K562 (cell line): ENCODE measurements at regions not wholly inside any gene's neighbourhood (a gene's known extent, or its start where the extent isn't known, plus 50 kb on each side); places are given as distances from the start of the nearest gene placed in this dataset.

Experiments used
- ESRRA ChIP-seq: fragments of 450-650 bp; IDR thresholded peaks from 2 replicates; pipeline ENCODE4 v1.6.1; 2014; ENCODE audit warnings: low read depth, mild to moderate bottlenecking, moderate library complexity, borderline replicate concordance
- HCFC1 ChIP-seq: IDR thresholded peaks from 2 replicates; pipeline ENCODE4 v1.6.1; 2012; ENCODE audit warnings: low read depth, low read length, improper control_type of control experiment
- MEF2A ChIP-seq: IDR thresholded peaks from 2 replicates; pipeline ENCODE4 v1.6.1; 2011; ENCODE audit warnings: low read depth, mild to moderate bottlenecking, low read length, moderate library complexity; ENCODE audit not compliant: control insufficient read depth
- NCOA1 ChIP-seq: fragments of 450-650 bp; IDR thresholded peaks from 2 replicates; pipeline ENCODE4 v1.6.1; 2016; ENCODE audit warnings: low read depth
- NCOA6 ChIP-seq: fragments of 450-650 bp; IDR thresholded peaks from 2 replicates; pipeline ENCODE4 v1.6.1; 2017; ENCODE audit warnings: mild to moderate bottlenecking
- RB1 ChIP-seq: fragments of 450-650 bp; IDR thresholded peaks from 2 replicates; pipeline ENCODE4 v1.6.1; 2017; ENCODE audit warnings: low read depth, mild to moderate bottlenecking
- RBM25 ChIP-seq: fragments of 200-400 bp; formaldehyde crosslinking; IDR thresholded peaks from 2 replicates; pipeline ENCODE4 v1.6.1; 2018; ENCODE audit warnings: low read length, low read depth, moderate library complexity; ENCODE audit not compliant: severe bottlenecking
- STAT5B ChIP-seq: fragments of 250-450 bp; sonication (Bioruptor Pico); IDR thresholded peaks from 2 replicates; pipeline ENCODE4 v1.8.0; 2021; ENCODE audit warnings: mild to moderate bottlenecking, inconsistent platforms
- TAL1 ChIP-seq: fragments of 450-650 bp; IDR thresholded peaks from 2 replicates; pipeline ENCODE4 v1.6.1; 2016; ENCODE audit warnings: mild to moderate bottlenecking
- TFAM ChIP-seq: fragments of 250-450 bp; sonication (Bioruptor Pico); conservative IDR thresholded peaks from 2 replicates; pipeline ENCODE4 v1.5.0; 2021; ENCODE audit warnings: mild to moderate bottlenecking, moderate library complexity
- ZNF133 ChIP-seq: fragments of 250-450 bp; sonication (Bioruptor Pico); IDR thresholded peaks from 2 replicates; pipeline ENCODE4 v1.4.0; 2020; ENCODE audit warnings: mild to moderate bottlenecking
- ZNF174 ChIP-seq: fragments of 250-450 bp; sonication (Bioruptor Pico); IDR thresholded peaks from 2 replicates; pipeline ENCODE4 v1.4.0; 2020; ENCODE audit warnings: mild to moderate bottlenecking
- ZNF445 ChIP-seq: fragments of 250-450 bp; sonication (Bioruptor Pico); IDR thresholded peaks from 2 replicates; pipeline ENCODE4 v1.4.0; 2020; ENCODE audit warnings: low read depth, mild to moderate bottlenecking, moderate library complexity
- ZNF75A ChIP-seq: fragments of 450-650 bp; formaldehyde crosslinking; IDR thresholded peaks from 2 replicates; pipeline ENCODE4 v1.4.0; 2020; ENCODE audit warnings: mild to moderate bottlenecking
- TF ChIP-seq, protein P1 (sequence below): fragments of 450-650 bp; IDR thresholded peaks from 2 replicates; pipeline ENCODE4 v1.7.1; 2018; ENCODE audit warnings: mild to moderate bottlenecking, low read depth; ENCODE audit not compliant: partially characterized antibody
- TF ChIP-seq, protein P2 (sequence below): fragments of 250-450 bp; sonication (Bioruptor Pico); IDR thresholded peaks from 2 replicates; pipeline ENCODE4 v1.8.0; 2022; ENCODE audit warnings: inconsistent platforms
- TF ChIP-seq, protein P3 (sequence below): fragments of 250-450 bp; sonication (Bioruptor Pico); IDR thresholded peaks from 2 replicates; pipeline ENCODE4 v1.8.0; 2021; ENCODE audit warnings: moderate library complexity, mild to moderate bottlenecking, inconsistent platforms
- TF ChIP-seq, protein P4 (sequence below): sonication (generic); formaldehyde crosslinking; IDR thresholded peaks from 2 replicates; pipeline ENCODE4 v1.8.1; 2023; ENCODE audit warnings: mild to moderate bottlenecking, missing genetic modification reagents
- TF ChIP-seq, protein P5 (sequence below), 2 experiments: fragments of 150-350 bp in 1 of 2; IDR thresholded peaks; 2 replicates each; pipeline ENCODE4 v1.6.1; 2012 to 2016; ENCODE audit warnings: low read depth in 2 of 2, low read length in 2 of 2, mild to moderate bottlenecking in 1 of 2, moderate library complexity in 1 of 2

DNA sequence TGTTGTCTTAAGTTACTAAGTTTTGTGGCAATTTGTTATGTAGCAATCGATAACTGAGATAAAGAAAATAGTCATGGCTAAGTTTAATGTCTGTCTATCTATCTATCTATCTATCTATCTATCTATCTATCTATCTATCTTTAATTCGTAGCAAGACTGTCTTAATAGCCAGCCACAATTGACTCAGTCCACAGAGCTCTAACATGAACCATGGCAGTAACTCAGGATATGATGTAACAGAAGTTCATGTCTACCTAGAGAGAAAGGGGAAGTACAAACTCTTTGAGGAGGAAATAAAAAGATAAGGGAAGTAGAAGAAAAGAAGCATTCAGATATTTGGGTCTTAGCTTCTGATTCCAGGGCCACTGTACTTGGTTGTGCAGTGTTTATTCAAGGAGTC is 61.5 kb upstream of the FNDC3B start (continued):
- TF ChIP-seq, protein P1, sequence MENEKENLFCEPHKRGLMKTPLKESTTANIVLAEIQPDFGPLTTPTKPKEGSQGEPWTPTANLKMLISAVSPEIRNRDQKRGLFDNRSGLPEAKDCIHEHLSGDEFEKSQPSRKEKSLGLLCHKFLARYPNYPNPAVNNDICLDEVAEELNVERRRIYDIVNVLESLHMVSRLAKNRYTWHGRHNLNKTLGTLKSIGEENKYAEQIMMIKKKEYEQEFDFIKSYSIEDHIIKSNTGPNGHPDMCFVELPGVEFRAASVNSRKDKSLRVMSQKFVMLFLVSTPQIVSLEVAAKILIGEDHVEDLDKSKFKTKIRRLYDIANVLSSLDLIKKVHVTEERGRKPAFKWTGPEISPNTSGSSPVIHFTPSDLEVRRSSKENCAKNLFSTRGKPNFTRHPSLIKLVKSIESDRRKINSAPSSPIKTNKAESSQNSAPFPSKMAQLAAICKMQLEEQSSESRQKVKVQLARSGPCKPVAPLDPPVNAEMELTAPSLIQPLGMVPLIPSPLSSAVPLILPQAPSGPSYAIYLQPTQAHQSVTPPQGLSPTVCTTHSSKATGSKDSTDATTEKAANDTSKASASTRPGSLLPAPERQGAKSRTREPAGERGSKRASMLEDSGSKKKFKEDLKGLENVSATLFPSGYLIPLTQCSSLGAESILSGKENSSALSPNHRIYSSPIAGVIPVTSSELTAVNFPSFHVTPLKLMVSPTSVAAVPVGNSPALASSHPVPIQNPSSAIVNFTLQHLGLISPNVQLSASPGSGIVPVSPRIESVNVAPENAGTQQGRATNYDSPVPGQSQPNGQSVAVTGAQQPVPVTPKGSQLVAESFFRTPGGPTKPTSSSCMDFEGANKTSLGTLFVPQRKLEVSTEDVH: peak; percentile 5
- no peak for TF ChIP-seq RBM25
- TF ChIP-seq, protein P2, sequence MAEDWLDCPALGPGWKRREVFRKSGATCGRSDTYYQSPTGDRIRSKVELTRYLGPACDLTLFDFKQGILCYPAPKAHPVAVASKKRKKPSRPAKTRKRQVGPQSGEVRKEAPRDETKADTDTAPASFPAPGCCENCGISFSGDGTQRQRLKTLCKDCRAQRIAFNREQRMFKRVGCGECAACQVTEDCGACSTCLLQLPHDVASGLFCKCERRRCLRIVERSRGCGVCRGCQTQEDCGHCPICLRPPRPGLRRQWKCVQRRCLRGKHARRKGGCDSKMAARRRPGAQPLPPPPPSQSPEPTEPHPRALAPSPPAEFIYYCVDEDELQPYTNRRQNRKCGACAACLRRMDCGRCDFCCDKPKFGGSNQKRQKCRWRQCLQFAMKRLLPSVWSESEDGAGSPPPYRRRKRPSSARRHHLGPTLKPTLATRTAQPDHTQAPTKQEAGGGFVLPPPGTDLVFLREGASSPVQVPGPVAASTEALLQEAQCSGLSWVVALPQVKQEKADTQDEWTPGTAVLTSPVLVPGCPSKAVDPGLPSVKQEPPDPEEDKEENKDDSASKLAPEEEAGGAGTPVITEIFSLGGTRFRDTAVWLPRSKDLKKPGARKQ (CRISPR knock-in tag): no peak
- TF ChIP-seq TFAM (CRISPR knock-in tag): no peak
- no peak for TF ChIP-seq TAL1
- TF ChIP-seq ESRRA: no peak
- no peak for TF ChIP-seq RB1
- no peak for TF ChIP-seq NCOA6
- TF ChIP-seq STAT5B: no peak
- TF ChIP-seq HCFC1: no peak
- TF ChIP-seq, protein P3, sequence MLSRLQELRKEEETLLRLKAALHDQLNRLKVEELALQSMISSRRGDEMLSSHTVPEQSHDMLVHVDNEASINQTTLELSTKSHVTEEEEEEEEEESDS (CRISPR knock-in tag): no peak
- no peak for TF ChIP-seq MEF2A
- no peak for TF ChIP-seq ZNF445 (CRISPR knock-in tag)
- TF ChIP-seq, protein P4, sequence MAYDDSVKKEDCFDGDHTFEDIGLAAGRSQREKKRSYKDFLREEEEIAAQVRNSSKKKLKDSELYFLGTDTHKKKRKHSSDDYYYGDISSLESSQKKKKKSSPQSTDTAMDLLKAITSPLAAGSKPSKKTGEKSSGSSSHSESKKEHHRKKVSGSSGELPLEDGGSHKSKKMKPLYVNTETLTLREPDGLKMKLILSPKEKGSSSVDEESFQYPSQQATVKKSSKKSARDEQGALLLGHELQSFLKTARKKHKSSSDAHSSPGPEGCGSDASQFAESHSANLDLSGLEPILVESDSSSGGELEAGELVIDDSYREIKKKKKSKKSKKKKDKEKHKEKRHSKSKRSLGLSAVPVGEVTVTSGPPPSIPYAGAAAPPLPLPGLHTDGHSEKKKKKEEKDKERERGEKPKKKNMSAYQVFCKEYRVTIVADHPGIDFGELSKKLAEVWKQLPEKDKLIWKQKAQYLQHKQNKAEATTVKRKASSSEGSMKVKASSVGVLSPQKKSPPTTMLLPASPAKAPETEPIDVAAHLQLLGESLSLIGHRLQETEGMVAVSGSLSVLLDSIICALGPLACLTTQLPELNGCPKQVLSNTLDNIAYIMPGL (CRISPR knock-in tag): no peak
- TF ChIP-seq, protein P5, sequence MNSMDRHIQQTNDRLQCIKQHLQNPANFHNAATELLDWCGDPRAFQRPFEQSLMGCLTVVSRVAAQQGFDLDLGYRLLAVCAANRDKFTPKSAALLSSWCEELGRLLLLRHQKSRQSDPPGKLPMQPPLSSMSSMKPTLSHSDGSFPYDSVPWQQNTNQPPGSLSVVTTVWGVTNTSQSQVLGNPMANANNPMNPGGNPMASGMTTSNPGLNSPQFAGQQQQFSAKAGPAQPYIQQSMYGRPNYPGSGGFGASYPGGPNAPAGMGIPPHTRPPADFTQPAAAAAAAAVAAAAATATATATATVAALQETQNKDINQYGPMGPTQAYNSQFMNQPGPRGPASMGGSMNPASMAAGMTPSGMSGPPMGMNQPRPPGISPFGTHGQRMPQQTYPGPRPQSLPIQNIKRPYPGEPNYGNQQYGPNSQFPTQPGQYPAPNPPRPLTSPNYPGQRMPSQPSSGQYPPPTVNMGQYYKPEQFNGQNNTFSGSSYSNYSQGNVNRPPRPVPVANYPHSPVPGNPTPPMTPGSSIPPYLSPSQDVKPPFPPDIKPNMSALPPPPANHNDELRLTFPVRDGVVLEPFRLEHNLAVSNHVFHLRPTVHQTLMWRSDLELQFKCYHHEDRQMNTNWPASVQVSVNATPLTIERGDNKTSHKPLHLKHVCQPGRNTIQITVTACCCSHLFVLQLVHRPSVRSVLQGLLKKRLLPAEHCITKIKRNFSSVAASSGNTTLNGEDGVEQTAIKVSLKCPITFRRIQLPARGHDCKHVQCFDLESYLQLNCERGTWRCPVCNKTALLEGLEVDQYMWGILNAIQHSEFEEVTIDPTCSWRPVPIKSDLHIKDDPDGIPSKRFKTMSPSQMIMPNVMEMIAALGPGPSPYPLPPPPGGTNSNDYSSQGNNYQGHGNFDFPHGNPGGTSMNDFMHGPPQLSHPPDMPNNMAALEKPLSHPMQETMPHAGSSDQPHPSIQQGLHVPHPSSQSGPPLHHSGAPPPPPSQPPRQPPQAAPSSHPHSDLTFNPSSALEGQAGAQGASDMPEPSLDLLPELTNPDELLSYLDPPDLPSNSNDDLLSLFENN (IDR thresholded peaks at IDR 0.05; ENCODE audit: low read depth in 2 of 2, low read length in 2 of 2): no peak
- TF ChIP-seq ZNF174: no peak
- TF ChIP-seq ZNF75A (CRISPR knock-in tag): no peak
- TF ChIP-seq NCOA1: no peak
- TF ChIP-seq ZNF133 (CRISPR knock-in tag): no peak
